Left ventricle myocardium inferior (tissue), 1 donor: ENCODE measurements at regions not wholly inside any gene's neighbourhood (a gene's known extent, or its start where the extent isn't known, plus 50 kb on each side); places are given as distances from the start of the nearest gene placed in this dataset.

Source experiments
- DNase-seq: peaks from one replicate; pipeline ENCODE4 v3.0.0-alpha.2; 2020
- H3K27ac ChIP-seq: fragments of 200-600 bp; replicated peaks from 2 replicates; pipeline ENCODE4 v1.8.0; 2021
- H3K27me3 ChIP-seq: fragments of 200-600 bp; 2 replicates; pipeline ENCODE4 v1.8.0; 2021; ENCODE audit warnings: low read depth
- H3K36me3 ChIP-seq: fragments of 200-600 bp; 2 replicates; pipeline ENCODE4 v1.8.0; 2021
- H3K4me1 ChIP-seq: fragments of 200-600 bp; 2 replicates; pipeline ENCODE4 v1.8.0; 2021
- H3K4me3 ChIP-seq: fragments of 200-600 bp; 2 replicates; pipeline ENCODE4 v1.8.0; 2021; ENCODE audit warnings: mild to moderate bottlenecking, moderate library complexity
- H3K9me3 ChIP-seq: fragments of 200-600 bp; replicated peaks from 2 replicates; pipeline ENCODE4 v1.8.0; 2021
- intact Hi-C: fragments of 100-400 bp; cut with micrococcal nuclease; formaldehyde crosslinking; loops from one replicate; pipeline ENCODE4 v1.11.0; 2022
- TF ChIP-seq, protein P1 (sequence below): fragments of 200-600 bp; IDR thresholded peaks from 2 replicates; pipeline ENCODE4 v1.8.0; 2021; ENCODE audit warnings: antibody characterized with exemption, mild to moderate bottlenecking, borderline replicate concordance
- donor health status: DM: no; HTN: yes; CAD: no; lungs with severe emphysema.

DNA sequence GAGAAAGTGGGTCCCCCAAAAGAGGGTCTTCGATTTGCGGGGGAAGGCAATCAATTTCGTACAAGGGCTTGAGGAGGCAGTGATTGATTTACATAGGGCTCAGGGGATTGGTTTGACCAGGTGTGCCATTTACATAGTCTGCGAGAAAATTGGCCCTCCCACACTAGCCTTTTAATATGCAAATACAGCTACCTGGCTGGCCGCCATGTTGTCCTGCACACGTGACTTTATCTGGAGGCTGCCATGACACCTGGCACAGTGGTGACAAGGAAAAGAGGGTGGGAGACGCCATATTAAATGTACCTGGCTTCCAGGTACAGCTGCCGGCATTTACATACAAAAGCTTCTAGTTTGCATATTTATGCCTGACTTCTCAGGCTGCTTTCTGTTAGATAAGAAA lies 1577.2 kb upstream of the LRRTM3 start:
- intact Hi-C loops = no loop called here
- no peak overlapping the region for H3K4me3 ChIP-seq
- DNase-seq = no peak
- no peaks in the 10 kb centered on the region for H3K27me3 ChIP-seq
- H3K27ac ChIP-seq = no peak overlapping the region
- no peaks in the 10 kb centered on the region for H3K4me1 ChIP-seq
- H3K36me3 ChIP-seq = no peaks in the 10 kb centered on the region
- H3K9me3 ChIP-seq = no peaks in the 10 kb centered on the region
- TF ChIP-seq, protein P1, sequence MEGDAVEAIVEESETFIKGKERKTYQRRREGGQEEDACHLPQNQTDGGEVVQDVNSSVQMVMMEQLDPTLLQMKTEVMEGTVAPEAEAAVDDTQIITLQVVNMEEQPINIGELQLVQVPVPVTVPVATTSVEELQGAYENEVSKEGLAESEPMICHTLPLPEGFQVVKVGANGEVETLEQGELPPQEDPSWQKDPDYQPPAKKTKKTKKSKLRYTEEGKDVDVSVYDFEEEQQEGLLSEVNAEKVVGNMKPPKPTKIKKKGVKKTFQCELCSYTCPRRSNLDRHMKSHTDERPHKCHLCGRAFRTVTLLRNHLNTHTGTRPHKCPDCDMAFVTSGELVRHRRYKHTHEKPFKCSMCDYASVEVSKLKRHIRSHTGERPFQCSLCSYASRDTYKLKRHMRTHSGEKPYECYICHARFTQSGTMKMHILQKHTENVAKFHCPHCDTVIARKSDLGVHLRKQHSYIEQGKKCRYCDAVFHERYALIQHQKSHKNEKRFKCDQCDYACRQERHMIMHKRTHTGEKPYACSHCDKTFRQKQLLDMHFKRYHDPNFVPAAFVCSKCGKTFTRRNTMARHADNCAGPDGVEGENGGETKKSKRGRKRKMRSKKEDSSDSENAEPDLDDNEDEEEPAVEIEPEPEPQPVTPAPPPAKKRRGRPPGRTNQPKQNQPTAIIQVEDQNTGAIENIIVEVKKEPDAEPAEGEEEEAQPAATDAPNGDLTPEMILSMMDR = no peak

- intact Hi-C loops = no loop called here
- Histone ChIP-seq H3K27ac (no peak overlapping the region), H3K4me3 (no peak overlapping the region), H3K27me3 (no peaks in the 10 kb centered on the region), H3K4me1 (no peaks in the 10 kb centered on the region), H3K36me3 (no peaks in the 10 kb centered on the region), H3K9me3 (no peaks in the 10 kb centered on the region)
- TF ChIP-seq, protein P1 = no peak
- no peak for DNase-seq
Observed at GRCh38 chr10:65350611-65351010, 1575.2 kb upstream of the LRRTM3 start.

GRCh38 chr10:65355141-65355680 lies 1570.6 kb upstream of the LRRTM3 start:
- DNase-seq = no peak
- intact Hi-C loops = no loop called here
- TF ChIP-seq, protein P1 = no peak
- H3K9me3 ChIP-seq = no peaks in the 10 kb centered on the region
- H3K27ac ChIP-seq = no peak overlapping the region
- no peaks in the 10 kb centered on the region for H3K4me1 ChIP-seq
- no peaks in the 10 kb centered on the region for H3K27me3 ChIP-seq
- H3K4me3 ChIP-seq = no peak overlapping the region
- no peaks in the 10 kb centered on the region for H3K36me3 ChIP-seq

DNA sequence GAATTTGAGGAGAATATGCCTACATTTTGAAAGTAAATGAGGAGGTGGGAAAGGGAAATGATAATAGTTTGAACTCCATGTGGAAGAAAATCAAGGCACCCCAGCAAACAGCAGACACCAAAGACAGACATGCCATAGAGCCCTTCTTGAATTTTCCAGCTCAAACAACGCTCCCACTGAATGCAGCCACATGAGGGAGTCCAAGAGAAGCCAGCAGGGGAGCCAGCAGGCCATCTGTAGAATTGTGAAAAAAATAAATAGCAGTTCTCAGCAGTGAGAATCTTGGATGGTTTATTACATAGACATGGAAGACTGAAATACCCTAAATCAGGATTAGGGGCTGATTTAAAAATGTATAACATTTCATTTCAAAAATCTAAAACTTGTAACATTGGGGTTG lies 1567.3 kb upstream of the LRRTM3 start:
- DNase-seq = no peak
- Histone ChIP-seq H3K27ac (no peak overlapping the region), H3K27me3 (no peaks in the 10 kb centered on the region), H3K36me3 (no peaks in the 10 kb centered on the region), H3K4me1 (no peaks in the 10 kb centered on the region), H3K9me3 (no peaks in the 10 kb centered on the region), H3K4me3 (no peak overlapping the region)
- TF ChIP-seq, protein P1 = peak; percentile 50
- intact Hi-C loops = no loop called here

- H3K4me3 ChIP-seq = no peak overlapping the region
- H3K36me3 ChIP-seq = no peaks in the 10 kb centered on the region
- DNase-seq = no peak
- H3K27me3 ChIP-seq = no peaks in the 10 kb centered on the region
- no peak overlapping the region for H3K27ac ChIP-seq
- H3K9me3 ChIP-seq = no peaks in the 10 kb centered on the region
- TF ChIP-seq, protein P1 = no peak
- no peaks in the 10 kb centered on the region for H3K4me1 ChIP-seq
- intact Hi-C loops = no loop called here
Observed at GRCh38 chr10:65360497-65360896, 1565.3 kb upstream of the LRRTM3 start.
